HG02571 (cell line): ENCODE measurements at regions not wholly inside any gene's neighbourhood (a gene's known extent, or its start where the extent isn't known, plus 50 kb on each side); places are given as distances from the start of the nearest gene placed in this dataset.
"Not testable (repeated sequence)": the region's sequence is repeated elsewhere in the genome, so short reads cannot be mapped to it uniquely, and the experiment has no call there.

ENCODE experiments used
- ATAC-seq: cut with Tn5 transposase; IDR thresholded peaks from one replicate; pipeline ENCODE4 v1.9.1; 2021; ENCODE audit warnings: mild to moderate bottlenecking, moderate library complexity; ENCODE audit not compliant: unreplicated experiment

DNA sequence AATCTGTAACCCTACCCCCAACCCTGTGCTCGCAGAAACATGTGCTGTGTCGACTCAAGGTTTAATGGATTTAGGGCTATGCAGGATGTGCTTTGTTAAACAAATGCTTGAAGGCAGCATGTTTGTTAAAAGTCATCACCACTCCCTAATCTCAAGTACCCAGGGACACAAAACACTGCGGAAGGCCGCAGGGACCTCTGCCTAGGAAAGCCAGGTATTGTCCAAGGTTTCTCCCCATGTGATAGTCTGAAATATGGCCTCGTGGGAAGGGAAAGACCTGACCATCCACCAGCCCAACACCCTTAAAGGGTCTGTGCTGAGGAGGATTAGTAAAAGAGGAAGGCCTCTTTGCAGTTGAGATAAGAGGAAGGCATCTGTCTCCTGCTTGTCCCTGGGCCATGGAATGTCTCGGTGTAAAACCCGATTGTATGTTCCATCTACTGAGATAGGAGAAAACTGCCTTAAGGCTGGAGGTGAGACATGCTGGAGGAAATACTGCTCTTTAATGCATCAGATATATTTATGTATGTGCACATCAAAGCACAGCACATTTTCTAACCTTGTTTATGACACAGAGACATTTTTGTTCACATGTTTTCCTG, 94.4 kb downstream of the LSM3 start:
- not testable (repeated sequence) for ATAC-seq

DNA sequence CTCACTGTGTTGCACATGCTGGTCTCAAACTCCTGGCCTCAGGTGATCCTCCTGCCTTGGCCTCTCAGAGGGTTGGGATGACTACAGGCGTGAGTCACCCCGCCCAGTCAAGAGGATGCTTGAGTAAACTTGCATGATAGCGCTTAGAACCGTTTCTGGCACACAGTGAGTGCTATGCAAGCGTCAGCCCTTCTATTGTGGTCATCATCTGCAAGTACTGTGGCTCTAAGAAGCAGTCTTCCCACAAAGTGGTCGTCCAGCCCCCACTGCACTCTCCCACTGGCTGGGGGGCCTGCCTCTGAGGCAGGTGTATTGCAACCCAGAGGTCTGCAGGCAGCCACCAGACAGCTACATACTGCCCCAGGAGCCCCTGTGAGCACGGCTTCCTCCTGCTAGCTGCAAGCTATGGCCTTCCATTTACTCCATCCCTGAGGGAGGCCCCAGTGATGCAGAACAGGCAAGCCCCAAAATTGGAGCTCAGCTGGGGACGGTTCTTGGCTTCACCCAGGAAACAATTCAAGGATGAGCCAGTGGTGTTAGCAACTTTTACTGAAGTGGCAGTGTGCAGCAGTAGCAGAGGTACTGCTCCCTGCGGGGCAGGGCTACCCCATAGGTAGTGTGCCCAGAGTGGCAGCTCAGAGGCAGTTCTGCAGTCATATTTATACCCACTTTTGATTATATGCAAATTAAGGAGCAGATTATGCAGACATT, 95.4 kb downstream of the LSM3 start:
- ATAC-seq, result no peak

DNA sequence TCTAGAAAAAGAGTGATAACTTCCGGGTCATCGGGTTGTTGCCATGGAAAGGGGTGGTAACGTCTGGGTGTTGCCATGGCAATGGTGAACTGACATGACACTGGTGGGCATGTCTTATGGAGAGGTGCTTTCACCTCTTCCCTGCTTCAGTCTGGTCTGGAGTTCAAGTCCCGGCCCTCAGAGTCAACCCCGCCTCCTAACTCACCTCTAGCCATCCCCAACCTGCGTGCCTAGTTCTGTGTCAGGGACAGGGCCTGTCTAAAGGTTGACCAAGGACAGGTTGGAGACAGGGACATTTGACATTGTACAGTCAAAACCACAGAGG, 96.0 kb downstream of the LSM3 start:
- ATAC-seq, result no peak

DNA sequence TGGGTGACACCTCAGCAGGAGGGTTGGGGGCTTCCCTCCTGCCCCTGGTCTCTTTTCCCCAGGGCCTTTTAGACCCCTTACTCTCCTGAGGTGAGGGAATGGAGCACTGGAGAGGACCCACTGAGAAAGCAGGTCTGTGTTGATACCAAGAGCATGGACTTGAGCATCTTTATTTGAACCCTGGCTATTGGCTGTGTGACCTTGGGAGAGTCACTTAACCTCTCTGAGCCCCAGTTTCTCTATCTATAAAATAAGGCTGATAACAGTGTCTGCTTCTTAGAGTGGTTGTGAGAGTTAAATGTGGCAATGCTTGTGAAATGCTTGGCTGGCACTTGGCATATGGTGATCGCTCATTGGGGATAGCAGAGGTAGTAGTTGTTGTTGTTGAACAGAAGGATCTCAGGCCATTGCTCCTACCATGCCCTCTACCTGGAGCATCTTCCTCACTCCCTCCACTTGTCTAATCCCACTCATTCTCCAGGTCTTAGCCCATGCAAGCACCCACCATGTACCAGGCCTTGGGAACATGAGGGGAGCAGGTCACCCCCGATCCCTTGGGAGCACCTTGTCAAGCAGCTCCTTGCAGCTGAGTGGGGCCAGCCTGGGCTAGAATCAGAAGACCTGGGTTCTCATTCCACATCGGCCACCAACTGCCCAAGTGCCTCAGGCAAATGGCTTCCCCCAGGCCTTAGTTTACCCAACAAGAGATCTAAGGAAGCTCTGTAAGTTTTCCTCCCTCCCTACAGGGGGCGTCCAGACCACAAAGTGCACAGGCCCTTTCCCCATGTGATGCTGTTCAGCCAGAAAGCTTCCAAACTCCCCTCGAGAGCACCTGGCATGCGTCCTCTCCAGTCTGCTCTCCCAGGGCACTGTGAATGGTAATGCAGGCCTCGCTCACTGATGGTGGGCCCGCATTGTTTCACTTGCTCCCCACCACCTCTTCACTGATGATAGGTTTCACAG, 96.7 kb downstream of the LSM3 start:
- ATAC-seq, result no peak

DNA sequence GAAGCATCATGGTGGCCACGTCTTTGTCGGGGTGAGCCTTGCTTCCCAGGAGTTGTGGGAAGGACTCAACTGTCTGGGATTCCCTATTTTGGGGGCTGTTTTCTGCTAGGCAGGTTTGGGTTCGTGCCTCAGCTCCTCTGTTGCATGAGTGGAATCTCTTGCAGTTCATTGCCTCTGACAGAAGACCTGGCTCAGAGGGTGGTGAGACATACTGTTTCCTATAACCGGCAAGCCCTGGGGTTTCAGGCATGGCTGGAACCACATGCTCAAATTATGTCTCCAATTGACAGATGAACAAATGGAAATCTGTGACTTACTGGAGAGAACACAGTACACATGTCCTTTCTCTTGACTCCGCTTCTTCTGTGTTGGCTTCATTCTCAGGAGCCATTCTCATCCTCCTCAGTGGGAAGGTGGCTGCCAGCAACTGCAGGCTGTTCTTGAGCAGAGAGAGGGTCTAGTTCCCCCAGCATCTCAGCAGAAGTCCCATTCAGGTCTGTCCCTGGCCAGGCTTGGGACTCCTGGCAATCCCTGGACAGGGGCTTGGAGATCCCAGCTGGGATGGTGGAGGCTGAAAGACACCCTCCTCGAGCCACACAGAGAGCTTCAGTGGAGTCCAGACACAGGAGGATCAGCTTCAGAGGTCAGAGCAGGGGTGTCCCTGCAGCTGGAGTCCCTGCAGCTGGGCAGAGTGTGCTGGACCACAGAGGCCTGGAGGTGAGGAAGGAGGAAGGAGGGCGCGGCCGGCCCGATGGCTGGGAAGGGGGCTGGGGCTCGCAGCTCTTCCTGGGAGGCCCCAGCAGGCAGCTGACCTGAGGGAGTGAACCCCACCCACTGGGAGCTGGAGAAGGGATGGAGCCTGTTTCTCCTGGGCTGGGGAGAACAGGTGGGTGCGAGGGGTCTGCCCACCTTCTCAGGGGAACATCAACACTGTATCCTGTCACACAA, 97.6 kb downstream of the LSM3 start:
- no peak for ATAC-seq

DNA sequence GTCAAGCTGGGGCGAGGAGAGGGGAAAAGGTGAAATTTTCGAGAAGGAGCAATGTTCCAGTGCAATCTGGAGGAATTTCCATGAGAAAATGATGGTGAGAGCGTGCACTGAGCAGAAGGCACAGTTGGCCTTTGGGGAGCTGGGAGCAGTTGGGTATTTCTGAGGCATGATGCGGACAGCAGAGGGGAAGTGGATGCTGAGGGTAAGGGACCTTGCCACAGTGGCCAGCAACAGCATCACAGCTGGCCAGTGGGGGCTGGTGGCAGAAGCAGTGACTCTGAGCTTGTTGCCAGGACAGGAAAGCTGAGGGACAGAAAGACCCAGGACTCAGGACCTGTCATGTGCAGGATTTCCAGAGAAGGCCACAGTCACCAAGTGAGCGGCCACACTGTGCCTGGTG, 98.9 kb downstream of the LSM3 start:
- ATAC-seq, result no peak

DNA sequence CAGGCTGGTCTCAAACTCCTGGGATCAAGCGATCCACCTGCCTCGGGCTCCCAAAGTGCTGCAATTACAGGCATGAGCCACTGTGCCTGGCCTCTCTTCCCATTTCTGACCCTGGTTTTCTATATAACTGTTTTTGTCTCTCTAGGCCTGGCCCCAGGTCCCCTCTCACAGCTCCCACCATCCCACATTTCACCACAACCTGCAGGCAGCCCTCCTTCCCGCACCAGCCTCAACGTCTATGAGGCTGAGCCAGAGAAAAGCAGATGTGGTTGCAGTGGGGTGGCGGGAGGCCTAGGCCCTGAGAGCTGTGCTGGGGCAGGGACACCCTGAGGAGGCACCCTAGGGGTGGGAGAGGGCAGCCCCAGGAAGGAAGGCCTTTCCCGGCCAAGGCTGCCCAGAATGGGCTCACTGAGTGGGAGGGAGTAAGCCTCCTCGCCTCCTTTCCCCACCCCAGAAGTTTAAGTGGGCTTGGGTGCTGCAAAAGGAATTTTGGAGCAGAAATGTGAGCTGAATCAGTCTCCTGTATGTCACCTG, 99.7 kb downstream of the LSM3 start:
- ATAC-seq, result no peak

DNA sequence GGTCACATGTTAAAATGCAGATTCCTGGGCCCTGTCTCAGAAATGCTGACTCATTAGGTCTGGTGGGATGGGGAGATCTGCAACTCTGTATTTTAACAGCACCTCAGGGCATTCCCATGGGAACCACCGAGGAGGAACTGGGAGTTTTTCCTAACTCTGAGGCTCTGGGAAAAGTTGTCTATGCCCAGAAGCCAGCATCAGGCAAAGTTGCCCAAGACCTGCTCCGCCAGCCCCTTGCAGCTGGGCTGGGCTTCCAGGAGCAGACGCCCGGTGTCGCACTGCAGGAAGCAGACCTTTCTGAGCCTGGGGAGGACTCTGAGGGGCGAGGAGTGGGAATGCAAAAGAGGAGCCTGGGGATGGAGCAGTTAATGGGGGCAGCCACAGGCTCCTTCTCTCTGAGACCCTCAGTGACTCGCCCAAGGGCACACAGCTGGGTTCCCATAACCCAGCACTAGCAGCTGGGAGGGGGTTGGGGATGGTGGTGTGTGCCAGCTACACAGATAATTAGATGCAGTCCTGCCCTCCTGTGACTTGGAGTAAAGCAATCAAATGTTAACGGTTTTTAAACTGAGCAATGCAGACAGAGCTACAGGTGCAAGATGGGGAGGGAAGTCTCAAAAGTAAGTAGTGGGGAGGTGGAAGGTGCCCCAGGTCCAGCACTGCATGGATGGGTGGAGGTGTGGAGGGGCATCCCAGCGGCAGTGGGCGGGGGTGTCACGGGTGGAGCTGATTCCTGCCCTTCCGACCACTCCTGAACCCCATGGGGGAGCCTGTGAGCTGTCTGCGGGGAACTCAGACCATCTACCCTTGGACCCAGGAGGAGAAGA, 100.4 kb downstream of the LSM3 start:
- ATAC-seq, result no peak

DNA sequence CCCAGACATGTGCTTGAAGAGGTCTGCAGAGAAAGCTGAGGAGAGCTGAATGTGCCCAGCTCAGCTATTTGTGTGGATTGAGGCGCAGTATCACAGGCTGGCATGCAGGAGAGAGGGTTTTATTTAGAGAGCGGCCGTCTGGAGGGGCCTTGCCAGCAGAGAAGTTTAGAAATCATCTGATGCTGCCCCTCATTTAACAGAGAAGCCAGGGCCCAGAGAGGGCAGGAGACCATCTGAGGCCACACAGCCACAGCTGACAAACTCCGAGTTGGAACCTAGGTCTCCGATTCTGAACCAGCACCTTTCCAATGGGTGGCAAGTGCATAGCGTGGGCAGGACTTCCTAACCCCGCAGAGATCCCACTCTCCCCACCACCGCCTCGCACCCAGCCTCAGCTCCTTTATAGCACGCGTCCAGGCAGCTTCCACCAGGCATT, 101.0 kb downstream of the LSM3 start:
- no peak for ATAC-seq

DNA sequence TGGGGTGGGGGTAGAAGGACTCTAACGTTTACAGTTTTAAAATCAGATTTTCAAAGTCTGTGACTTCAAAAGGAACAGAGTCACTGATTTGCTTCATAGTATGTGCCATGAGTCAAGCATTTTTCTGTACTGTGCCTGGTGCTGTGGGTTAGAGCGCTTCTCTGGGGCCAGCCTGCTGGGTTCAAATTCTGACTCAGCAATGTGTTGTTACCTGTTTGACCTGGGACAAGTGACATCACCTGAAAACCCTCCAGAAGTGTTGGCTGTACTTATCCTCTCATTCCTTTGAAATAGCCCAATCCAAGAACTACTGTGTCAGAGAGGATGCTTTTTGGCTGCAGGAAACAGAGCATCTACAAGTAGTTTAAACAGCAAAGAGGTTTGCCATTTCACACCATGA, 101.7 kb downstream of the LSM3 start:
- ATAC-seq, result no peak

DNA sequence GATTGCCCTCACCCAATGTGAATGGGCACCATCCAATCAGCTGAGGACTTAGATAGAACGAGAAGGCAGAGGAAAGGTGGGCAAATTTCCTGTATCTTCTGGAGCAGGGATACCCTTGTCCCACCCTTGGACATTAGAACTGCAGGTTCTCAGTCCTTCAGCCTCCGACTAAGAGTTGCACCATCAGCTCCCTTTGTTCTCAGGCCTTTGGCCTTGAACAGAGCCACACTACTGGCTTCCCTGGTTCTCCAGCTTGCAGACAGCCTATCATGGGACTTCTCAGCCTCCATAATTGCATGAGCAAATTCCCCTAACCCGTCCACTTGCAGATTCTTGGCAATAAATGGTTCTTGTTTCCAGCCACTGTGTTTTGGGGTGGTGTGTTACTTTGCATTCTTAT, 102.4 kb downstream of the LSM3 start:
- no peak for ATAC-seq

DNA sequence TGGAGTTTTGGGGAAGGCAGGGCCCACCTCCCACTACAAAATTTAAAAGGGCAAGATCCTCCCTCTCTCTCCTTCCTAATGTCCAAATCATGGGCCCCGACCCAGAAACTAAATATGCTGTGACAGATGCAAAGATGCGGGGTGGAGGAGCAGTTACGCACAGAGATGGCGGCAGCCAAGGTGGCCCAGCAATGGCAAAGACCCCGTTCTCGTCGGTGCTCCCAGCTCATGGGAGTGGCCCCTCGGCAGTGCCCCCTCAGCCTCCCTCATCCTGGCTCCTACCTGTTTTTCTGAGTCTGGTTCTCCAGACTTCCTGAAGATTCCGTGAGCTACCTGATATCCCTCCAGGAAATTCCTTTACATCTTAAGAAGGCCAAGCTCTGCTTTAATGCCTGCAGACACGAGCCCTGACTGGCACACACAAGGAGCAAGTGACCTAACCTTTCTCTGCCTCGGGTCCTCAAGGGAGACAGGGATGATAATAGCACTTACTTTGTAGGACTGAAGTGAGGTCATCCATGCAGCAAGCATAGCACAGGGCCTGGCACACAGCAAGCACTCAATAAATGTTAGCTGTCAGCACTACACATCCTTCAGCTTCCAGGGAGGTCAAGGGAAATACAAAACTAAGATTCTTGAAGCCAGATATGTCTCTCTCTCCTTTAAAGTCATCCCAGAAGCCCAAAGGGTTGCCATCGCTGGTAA, 103.5 kb downstream of the LSM3 start:
- ATAC-seq, result no peak

DNA sequence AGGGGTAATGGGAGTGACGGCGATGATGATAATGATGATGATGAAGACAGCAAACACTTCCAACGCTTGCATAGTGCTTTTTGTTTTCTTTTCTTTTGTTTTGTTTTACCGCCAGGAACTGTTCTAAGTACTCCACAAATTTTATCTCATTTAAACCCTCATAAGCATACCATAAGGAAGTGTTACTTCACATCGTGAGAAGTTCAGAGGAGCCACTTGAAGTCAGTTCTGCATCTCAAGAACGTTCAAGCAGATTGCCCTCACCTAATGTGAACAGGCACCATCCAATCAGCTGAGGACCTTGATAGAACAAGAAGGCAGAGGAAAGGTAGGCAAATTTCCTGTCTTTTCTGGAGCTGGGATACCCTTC, 104.1 kb downstream of the LSM3 start:
- ATAC-seq, result no peak

DNA sequence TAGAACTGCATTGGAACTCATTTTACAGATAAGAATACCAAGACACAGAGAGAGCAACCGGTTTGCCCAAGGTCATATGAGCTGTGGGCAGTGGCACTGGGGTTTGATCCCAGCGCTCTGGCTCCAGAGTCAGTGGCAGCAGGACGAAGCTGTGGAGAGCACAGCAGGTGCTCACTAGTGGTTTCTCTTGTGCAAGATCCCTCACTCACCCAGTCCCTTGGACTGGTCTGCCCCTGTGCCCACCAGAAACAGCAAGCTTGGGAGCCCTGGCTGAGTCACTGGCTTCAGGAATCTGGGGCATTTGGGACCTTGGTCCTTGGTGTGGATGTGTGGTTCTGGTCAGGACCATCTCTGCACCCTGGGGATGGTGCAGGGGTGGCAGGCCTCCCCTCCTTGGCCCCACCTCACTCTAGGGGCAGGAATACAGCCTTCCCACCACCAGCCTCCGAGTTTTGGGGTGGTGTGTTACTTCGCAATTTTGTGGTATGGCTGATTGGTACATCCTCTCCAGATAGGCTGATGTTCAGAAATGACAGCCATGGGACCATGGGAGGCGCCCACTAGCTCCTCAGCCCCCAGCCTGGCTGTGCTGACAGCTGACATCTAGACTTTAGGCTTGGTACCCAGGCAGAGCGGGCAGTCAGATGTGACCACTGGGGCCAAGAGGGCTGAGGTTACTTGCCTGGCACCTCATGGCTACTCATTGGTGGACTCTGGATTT, 104.6 kb downstream of the LSM3 start:
- ATAC-seq, result no peak

DNA sequence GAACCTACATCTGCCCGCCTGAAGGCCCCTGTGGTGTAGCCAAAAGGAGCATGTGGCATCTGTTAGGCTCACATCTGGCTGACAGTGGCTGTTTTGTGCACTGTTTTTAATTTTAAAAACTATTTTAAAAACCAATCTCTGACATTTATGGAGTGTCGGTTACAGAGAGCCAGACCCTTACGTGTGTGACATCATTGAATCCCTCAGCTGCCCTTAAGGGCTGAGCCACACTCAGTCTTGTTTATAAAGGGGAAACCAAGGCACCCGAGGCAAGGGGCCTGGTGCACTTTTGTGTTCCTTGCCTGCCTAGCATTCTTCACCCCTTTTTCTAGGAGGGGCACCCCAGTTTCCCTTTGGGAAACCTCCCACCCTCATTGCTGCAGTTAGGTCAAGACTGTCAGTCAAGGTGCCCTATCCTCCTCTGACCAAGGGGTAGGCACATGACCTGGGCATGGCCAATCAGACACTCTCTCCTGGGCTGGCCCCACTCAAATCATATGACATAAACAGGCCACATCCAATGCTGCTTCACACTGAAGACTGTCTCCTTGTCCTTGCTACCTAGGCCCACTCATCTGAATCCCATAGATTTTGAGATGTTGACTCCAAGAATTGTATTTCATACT, 105.3 kb downstream of the LSM3 start:
- ATAC-seq, result no peak

DNA sequence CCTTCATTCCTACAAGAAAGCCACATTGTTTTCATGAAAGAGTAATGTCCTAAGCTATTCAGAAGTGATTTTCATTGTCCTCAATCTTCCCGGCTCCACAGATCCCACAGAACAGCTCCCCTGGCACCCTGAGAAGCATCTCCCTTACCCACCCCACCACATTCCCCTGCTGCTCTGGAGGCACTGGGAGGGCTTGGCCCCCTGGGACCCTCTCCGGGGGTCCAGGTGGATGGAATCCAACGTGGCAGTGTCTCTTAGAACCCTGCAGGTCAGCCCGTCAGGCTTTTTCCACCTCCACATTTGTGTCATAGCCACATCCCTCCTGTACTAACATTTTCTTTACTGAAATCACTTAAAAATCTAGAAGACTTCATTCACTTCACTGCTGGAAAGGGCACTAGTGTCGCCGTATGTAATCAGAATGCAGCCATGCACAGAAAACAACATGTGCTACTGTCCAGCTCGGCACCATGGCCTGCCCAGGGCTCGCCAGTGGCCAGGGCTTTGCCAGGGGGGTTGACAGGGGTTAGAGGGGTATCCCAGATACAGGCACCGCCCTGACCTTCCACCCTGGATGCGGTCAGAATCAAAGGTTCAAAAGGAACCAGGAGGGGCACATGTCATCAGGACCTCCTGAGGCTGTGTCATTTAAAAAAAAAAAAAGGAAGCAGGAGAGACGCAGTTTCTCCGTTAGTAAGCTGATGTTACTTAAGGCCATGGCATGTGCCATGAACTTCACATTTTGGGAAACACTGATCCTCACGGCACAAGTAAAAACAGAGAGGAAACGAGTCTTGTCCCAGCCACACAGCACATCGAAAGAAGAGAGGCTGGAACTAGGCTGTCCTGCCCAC, 106.3 kb downstream of the LSM3 start:
- no peak for ATAC-seq

DNA sequence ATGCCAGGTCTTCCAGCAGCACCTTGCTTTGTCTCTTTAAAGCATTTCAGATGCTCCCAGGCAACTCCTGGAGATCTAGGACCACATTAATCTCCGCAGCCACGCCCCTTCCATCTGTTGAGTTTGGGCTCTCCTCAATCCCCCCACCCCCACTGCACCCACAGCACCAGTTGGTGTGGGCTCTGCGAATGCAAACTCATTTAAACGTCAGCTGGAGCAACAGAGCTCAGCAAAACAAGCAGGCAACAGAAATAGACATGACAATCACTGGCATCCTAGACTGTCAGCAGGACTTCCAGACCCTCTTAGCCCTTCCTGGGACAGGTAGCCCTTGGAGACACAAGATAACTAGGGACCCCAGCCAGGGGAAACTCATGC, 106.9 kb downstream of the LSM3 start:
- ATAC-seq, result no peak
